Activated CD4-positive, alpha-beta T cell treated with anti-CD3 and anti-CD28 coated beads, Interleukin-2, amount 50 U/mL, for 48 hours (primary cell): ENCODE measurements at regions not wholly inside any gene's neighbourhood (a gene's known extent, or its start where the extent isn't known, plus 50 kb on each side); places are given as distances from the start of the nearest gene placed in this dataset.

ENCODE experiments used
- DNase-seq, 2 experiments: peaks; one replicate each; pipeline ENCODE4 v3.0.0-alpha.2; 2020

DNA sequence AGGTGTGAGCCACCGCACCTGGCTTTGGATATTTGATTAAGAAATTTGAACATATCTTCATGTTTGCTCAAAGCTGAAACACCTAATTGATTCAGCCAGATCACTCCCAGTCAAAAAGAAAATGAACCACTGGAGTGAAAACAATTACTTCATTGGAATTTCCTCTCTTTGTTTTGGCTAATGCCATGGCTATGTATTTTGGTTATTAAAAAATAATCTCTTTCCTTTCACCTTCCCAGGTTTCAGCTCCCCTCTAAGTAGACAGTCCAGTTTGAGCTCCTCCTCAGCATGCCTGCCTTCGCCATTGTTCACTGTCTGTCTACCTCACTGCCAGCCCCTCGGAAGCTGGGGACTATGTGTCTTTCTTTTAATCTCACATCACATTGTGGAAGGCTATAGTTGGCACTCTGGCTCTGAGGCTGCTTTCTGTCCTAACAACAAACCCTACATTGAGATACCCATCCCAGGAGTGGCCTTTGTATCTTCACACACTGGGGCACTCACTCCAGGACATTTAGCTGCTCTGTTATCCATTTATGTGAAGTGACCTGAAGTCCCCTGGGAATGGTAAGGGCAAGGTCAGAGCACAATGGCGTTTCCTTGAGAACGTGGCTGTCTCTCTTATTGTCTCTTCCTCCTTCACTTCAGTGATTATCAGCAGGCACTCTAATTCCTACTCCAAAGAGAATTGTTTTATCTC lies 764.0 kb upstream of the CITED2 start:
- DNase-seq = no peak

GRCh38 chr6:140134224-140134623 lies 759.8 kb upstream of the CITED2 start:
- DNase-seq = no peak

- DNase-seq = no peak
These were observed 755.6 kb upstream of the CITED2 start for GRCh38 chr6:140130074-140130473.

DNA sequence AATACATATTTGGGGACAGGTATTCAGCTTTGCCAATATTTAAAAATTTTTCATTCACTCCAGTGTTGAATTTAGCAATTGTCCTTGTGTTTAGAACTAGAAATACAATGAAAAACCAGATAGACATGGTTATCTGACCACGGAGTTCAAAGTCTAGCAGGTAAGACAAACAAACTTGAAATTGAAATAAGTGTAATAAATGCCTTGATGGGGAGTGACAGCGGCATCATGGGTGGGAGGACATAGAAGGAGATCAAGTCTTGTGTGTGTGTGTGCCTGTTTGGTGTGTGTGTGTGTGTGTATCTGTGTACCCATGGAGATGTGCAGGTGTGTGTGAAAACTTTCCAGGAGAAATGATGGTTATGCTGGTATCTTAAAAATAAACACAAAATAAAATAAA lies 750.0 kb upstream of the CITED2 start:
- DNase-seq = no peak

DNA sequence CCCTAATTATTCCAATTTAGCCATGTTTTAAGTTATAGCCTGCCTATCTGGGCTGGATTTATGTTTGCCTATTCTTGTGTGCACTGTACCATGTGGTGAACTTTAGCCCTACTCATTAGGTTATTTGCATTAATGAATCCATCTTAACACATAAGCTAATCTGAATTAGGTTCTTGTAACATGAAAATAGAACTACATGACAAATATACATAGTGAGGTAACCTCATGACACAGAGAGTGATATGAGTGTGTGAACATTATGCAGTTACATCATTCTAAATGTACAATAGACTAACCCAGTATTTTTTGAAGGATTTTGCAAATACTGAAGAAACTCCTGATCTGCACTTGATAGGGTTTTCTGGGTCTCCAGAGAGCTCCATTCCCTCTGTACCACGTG lies 733.7 kb upstream of the CITED2 start:
- DNase-seq = no peak

GRCh38 chr6:140107216-140107615 lies 732.8 kb upstream of the CITED2 start:
- DNase-seq = no peak

DNA sequence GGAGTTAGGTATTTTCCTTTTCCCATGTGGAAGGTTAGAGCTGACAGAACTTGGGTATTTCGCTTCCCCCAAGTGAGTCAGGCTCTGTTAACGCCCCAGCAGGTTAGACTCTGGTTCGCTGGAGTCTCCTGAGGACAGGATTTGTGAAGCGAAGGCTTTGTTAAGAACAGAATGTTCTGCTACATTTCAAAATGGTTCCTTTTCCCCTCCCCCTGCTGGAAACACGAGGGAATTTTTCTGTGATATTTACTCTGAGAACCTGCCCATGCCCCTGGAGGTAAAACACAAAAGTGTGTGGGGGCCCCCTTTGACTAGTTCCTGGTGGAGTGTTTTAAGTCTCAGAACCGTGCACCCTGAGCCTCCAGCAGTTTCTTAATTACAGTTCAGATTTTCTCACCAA lies 731.4 kb upstream of the CITED2 start:
- DNase-seq = no peak

DNA sequence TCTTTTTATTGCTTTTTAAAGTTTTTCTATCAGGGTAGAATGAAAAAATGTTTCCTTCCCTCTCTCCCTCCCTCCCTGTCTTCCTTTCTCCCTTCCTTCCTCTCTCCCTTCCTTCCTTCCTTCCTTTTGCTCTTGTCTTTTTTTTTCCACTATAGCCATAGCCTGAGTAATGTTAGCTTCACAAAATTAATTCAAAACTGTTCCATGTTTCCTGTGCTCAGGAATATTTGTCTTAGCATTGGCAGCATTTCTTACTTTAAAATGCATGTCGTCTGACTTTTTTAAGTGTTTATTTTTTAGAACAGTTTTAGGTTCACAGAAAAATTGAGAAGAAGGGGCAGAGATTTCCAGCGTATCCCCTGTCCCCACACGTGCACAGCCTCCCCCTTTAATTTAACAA lies 730.8 kb upstream of the CITED2 start:
- DNase-seq = no peak

GRCh38 chr6:140101818-140102217 lies 727.4 kb upstream of the CITED2 start:
- DNase-seq = no peak

GRCh38 chr6:140101367-140101766 lies 726.9 kb upstream of the CITED2 start:
- no peak for DNase-seq

GRCh38 chr6:140095532-140095931 lies 721.1 kb upstream of the CITED2 start:
- DNase-seq = no peak

DNA sequence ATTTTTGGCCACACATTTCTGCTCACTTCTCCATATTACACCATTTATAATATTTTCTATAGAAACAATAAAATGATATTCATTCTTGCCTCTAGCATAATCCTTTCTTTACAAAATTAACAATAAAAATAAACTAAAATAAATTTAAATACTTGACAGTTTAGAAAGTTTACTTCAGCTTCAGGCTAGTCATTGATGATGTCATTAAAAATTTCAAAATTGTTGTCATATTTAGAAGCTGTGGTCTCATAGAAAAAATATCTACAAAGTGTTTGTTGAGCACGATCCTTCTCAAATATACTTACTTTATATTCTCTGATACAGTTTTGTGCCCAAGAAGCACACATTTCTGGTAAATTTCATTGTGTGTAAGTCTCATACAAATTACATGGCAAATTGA lies 717.4 kb upstream of the CITED2 start:
- no peak for DNase-seq

- DNase-seq = no peak
These were observed 716.4 kb upstream of the CITED2 start for GRCh38 chr6:140090871-140091270.

DNA sequence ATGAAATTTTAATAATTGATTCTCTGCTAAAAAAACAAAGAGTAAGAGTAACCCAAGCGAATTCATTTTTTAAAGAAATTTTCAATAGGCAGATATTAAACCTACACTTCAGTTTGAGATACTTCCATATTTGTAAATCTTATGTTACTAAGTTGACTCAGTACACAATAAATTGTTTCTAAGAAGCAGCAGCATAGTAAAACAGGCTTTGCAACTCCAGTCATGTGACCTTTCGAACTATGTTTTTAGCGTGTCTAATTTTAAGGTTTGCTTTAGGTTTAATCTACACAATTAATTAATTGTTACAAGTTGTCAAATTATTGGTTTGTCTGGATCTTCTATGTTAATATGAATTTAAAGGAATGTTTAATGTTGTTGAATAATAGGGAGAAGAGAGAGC lies 708.9 kb upstream of the CITED2 start:
- no peak for DNase-seq

DNA sequence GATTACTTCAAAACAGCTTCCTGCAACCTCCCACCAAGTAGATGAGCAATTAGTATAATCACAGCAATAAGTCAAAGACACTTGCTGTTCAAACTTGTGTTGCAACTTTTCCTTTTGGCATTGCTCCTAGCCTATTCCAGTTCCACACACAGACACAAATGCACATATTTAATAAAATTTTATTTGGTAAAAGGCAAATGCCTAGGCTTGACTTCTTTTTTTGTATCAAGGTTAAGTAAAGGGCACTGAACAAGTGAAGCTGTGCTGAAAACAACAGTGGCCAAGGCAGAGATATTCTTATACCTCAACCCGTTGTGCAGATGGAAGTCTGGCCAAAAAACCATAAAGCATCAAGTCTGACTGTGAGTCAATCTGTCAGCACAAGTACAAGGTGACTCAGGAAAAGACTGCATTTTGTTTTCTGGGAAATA lies 708.4 kb upstream of the CITED2 start:
- no peak for DNase-seq

DNA sequence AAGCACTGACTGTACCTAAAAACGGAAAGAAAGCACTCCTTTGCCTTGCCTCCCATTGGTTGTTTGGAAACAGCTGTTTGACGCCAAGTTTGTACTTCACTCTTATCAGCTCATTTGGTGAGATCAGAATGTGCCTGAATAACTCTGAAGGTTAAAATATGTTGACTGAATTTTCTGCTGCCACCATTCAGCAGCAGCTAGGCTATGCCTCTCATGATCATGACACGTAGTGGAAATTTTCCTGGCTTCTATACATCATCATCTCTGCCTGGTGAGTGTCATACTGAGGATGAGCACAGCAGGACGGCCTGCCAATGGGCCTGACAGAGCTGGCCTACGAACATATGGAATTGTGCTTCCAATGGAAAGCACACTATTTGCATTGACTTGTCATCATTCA lies 704.9 kb upstream of the CITED2 start:
- DNase-seq = no peak

DNA sequence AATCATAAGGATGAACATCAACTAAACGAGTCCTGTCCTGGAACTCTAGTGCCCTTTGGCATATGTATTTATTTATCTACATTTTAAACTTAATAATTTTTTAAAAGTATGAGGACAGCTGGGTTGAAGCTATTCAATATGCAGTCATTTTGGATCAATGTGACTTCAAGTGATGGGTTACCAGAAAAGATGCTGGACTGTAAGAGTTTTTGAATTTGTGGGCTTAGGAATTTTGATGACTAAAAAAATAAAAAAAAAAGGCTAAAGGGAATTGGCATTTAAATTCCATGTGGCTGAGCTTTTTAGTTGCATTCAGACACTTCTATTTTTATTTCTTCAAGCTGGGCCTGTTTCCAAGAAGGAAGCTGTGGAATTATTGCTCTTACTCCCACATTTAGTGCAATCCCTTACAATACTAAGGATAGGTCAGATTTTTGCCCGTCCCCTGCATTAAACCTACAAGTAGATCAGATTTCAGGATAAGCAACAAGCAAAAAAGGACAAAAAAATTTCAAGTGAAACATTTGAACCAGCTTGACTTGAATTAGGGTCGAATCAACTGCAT lies 704.2 kb upstream of the CITED2 start:
- DNase-seq = no peak

GRCh38 chr6:140077827-140078560 lies 703.5 kb upstream of the CITED2 start:
- DNase-seq = no peak

GRCh38 chr6:140076105-140076504 lies 701.7 kb upstream of the CITED2 start:
- DNase-seq = no peak

GRCh38 chr6:140073456-140073855 lies 699.0 kb upstream of the CITED2 start:
- no peak for DNase-seq

- DNase-seq = no peak
These were observed 697.2 kb upstream of the CITED2 start for GRCh38 chr6:140071601-140072062.

- no peak for DNase-seq
These were observed 696.5 kb upstream of the CITED2 start for GRCh38 chr6:140070846-140071473.

DNA sequence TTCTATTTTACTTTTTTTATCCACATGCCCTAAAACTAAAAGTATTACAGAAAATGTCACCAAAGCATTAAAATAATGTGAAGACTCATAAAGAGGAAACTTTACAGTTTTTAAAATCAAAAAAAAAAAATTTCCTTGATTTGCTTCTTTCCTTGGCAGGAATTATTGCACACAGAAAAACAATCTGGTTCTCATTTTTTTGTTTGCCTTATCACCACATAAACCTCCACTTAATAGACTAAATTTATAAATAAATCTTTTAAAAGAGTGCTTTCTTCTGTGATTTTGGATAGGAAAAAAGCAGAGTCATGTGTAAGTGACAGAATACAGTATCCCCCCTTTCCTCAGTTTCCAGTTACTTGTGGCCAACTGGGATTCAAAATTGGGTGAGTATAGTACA lies 695.1 kb upstream of the CITED2 start:
- DNase-seq = no peak

DNA sequence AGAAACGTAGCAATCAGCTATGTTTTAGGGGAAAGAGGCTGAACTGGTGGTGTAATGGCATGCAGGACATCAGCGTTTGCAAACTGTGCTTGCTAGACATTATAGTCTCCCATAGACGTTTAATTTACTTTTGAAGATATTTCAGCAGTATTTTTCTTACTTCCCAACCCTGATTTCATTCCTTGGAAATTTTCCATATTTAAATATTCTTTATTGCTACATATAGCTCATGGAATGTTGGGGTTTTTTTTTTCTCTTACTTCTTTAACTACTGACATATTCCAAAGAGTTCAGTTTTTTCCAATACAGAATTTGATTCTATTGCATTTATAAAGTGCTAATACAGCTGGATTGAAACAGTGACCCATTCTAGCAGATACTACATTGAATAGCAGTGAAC lies 694.4 kb upstream of the CITED2 start:
- DNase-seq = no peak
